SIG-M5 treated with dmso at 0.1 percent for 504 hours (cell line): ENCODE measurements at regions not wholly inside any gene's neighbourhood (a gene's known extent, or its start where the extent isn't known, plus 50 kb on each side); places are given as distances from the start of the nearest gene placed in this dataset.

ENCODE experiments used
- DNase-seq: peaks from one replicate; lab custom pipeline; 2025; ENCODE audit not compliant: unreplicated experiment; lab: John Stamatoyannopoulos, UW

- DNase-seq: no peak
Measured at GRCh38 chr6:15810618-15811017, 147.8 kb upstream of the DTNBP1 start.

- DNase-seq: no peak
Measured at GRCh38 chr6:15809367-15809766, 146.5 kb upstream of the DTNBP1 start.

GRCh38 chr6:15804164-15805154, 141.6 kb upstream of the DTNBP1 start:
- DNase-seq: no peak

- no peak for DNase-seq
Measured at GRCh38 chr6:15802466-15802865, 139.6 kb upstream of the DTNBP1 start.

- no peak for DNase-seq
Measured at GRCh38 chr6:15801912-15802311, 139.1 kb upstream of the DTNBP1 start.

- DNase-seq: no peak
Measured at GRCh38 chr6:15800841-15801617, 138.2 kb upstream of the DTNBP1 start.

GRCh38 chr6:15798533-15799255, 135.9 kb upstream of the DTNBP1 start:
- DNase-seq: no peak

GRCh38 chr6:15796844-15797243, 134.0 kb upstream of the DTNBP1 start:
- no peak for DNase-seq

DNA sequence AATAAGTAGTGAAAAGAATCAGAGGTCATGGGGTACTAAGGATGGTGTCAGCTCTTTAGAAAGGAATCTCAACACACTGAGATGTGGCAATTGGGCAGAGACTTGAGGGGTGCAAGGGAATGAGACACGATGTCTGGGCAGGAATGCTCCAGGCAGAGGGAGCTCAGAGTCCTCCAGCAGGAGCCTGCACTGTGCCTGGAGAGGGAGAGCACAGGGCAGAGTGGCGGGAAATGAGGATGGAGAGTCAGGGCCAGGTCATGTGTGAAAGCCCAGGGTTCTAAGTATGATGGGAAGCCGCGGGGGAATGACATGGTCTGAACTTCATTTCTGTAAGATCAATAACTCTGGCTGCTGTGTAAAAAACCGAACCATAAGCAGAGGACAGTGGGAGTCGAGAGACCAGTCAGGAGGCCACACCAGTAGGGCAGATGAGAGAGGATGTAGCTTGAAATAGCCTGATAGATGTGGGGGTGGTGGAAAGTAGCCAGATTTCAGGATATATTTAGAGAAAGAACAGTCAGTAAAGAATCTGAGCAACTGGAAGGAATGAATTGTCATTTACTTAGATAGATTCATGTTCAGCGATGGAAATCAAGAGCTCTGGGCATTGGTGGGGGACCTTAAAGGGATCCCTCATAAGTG, 133.4 kb upstream of the DTNBP1 start:
- no peak for DNase-seq

GRCh38 chr6:15793826-15794225, 131.0 kb upstream of the DTNBP1 start:
- no peak for DNase-seq

- DNase-seq: no peak
Measured at GRCh38 chr6:15793288-15793687, 130.5 kb upstream of the DTNBP1 start.

GRCh38 chr6:15792842-15793241, 130.0 kb upstream of the DTNBP1 start:
- DNase-seq: no peak

GRCh38 chr6:15791448-15792181, 128.8 kb upstream of the DTNBP1 start:
- DNase-seq: no peak

GRCh38 chr6:15790116-15790515, 127.3 kb upstream of the DTNBP1 start:
- no peak for DNase-seq

DNA sequence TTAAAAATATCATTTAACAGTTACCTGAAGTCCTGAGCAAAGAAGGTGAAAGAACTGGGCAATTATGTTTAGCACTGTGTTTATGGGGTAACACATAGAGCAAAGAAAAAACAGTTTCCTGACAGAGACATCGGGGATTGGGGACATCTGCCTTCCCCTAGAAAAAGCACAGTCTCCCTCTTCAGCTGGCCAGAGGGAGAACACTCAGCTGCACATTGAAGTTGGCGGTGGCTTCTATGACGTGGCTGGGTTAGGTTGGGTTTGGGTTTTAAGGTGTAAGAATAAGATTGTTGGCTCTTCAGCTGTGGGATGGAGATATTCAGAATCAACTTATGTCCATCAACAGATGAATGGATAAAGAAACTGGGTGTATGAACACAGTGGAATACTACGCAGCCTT, 124.0 kb upstream of the DTNBP1 start:
- no peak for DNase-seq

- no peak for DNase-seq
Measured at GRCh38 chr6:15783484-15783883, 120.7 kb upstream of the DTNBP1 start.

DNA sequence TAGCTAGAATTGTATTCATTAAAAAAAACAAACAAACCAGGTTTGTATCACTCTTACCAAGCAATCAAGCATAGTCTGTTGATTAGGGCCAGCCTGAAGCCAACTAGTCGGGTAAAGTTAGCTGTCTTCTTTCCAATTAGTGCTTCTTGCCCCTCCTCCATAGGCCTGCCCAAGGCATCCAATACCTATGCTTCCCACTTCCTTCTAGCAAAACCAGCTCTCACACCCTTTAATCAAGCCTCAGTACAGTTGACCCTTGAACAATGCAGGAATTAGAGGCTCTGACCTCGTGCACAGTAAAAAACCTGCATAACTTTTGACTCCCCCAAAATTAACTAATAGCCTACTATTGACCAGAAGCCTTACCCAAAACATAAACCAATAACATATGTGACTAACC, 119.1 kb upstream of the DTNBP1 start:
- no peak for DNase-seq

DNA sequence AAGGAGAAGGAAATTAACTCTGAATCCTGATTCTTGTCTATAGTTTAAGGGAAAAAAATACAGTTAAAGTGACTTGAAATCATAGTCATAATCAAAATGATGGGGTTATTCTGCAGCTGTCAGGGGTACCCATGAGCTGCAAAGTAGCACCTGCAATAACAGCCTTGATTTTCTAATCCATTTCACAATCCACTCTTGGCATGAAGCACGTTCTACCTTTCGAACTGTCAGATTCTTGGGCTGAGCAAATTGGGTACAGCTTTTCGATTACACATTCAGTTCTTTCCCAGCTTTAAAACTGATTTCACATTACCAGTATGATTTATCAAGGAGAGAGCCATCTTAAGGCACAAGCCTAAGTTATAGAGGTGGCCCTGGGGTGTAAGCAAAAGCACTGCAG, 118.5 kb upstream of the DTNBP1 start:
- no peak for DNase-seq

- no peak for DNase-seq
Measured at GRCh38 chr6:15780437-15780836, 117.6 kb upstream of the DTNBP1 start.

DNA sequence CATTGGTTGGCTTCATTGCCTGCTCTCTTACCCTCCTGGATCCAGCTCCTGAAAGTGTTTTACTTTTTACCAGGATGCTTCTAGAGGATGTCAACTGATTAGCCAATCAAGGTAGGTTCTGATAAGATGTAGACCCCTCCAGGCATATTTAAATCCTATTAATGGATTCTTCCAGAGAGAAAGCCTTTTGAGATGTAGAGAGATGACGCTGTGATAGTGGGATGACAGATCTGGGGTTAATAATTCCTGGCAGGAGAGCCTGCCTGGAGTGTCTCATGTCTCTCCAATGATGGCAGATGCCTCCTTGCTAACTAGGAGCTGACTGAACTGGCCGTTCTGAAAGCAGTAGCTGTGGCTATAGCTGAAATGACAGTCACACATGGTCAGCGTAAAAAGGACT, 116.9 kb upstream of the DTNBP1 start:
- no peak for DNase-seq
